ENCODE measurements at regions not wholly inside any gene's neighbourhood (a gene's known extent, or its start where the extent isn't known, plus 50 kb on each side); places are given as distances from the start of the nearest gene placed in this dataset.

GRCh38 chr4:159981469-159981856 is 878.6 kb downstream of the RAPGEF2 start:
- TF ChIP-seq POLR2A (IDR thresholded peaks at IDR 0.05) (no peak), CTCF (IDR thresholded peaks at IDR 0.05) (no peak)

All from lower leg skin (tissue), 3 donors.